ENCODE measurements at regions not wholly inside any gene's neighbourhood (a gene's known extent, or its start where the extent isn't known, plus 50 kb on each side); places are given as distances from the start of the nearest gene placed in this dataset.

- no peak for DNase-seq
Observed at GRCh38 chr6:98581705-98582104, 252.7 kb upstream of the POU3F2 start.

- DNase-seq, result no peak
Observed at GRCh38 chr6:98583506-98583905, 250.9 kb upstream of the POU3F2 start.

GRCh38 chr6:98586163-98586562 is 248.2 kb upstream of the POU3F2 start:
- DNase-seq, result no peak

- no peak for DNase-seq
Observed at GRCh38 chr6:98587555-98587954, 246.8 kb upstream of the POU3F2 start.

- no peak for DNase-seq
Observed at GRCh38 chr6:98589536-98589935, 244.8 kb upstream of the POU3F2 start.

GRCh38 chr6:98590136-98590681 is 244.2 kb upstream of the POU3F2 start:
- no peak for DNase-seq

GRCh38 chr6:98590997-98591396 is 243.4 kb upstream of the POU3F2 start:
- no peak for DNase-seq

GRCh38 chr6:98593676-98594075 is 240.7 kb upstream of the POU3F2 start:
- DNase-seq, result no peak

GRCh38 chr6:98601716-98602115 is 232.7 kb upstream of the POU3F2 start:
- DNase-seq, result no peak

- no peak for DNase-seq
Observed at GRCh38 chr6:98605705-98606104, 228.7 kb upstream of the POU3F2 start.

- DNase-seq, result no peak
Observed at GRCh38 chr6:98627129-98627775, 207.1 kb upstream of the POU3F2 start.

- no peak for DNase-seq
Observed at GRCh38 chr6:98633886-98634285, 200.5 kb upstream of the POU3F2 start.

GRCh38 chr6:98634569-98634968 is 199.8 kb upstream of the POU3F2 start:
- DNase-seq, result no peak

- no peak for DNase-seq
Observed at GRCh38 chr6:98635191-98635590, 199.2 kb upstream of the POU3F2 start.

GRCh38 chr6:98636941-98637340 is 197.4 kb upstream of the POU3F2 start:
- no peak for DNase-seq

GRCh38 chr6:98639089-98639635 is 195.2 kb upstream of the POU3F2 start:
- no peak for DNase-seq

GRCh38 chr6:98640366-98640765 is 194.0 kb upstream of the POU3F2 start:
- no peak for DNase-seq

GRCh38 chr6:98641949-98642719 is 192.2 kb upstream of the POU3F2 start:
- DNase-seq, result no peak

- DNase-seq, result no peak
Observed at GRCh38 chr6:98644063-98644462, 190.3 kb upstream of the POU3F2 start.

GRCh38 chr6:98648211-98648914 is 186.0 kb upstream of the POU3F2 start:
- no peak for DNase-seq

GRCh38 chr6:98650941-98651340 is 183.4 kb upstream of the POU3F2 start:
- DNase-seq, result no peak

- no peak for DNase-seq
Observed at GRCh38 chr6:98653179-98653578, 181.2 kb upstream of the POU3F2 start.

- DNase-seq, result no peak
Observed at GRCh38 chr6:98657764-98658163, 176.6 kb upstream of the POU3F2 start.

Data from NCI-H1092 (cell line).